ENCODE measurements at regions not wholly inside any gene's neighbourhood (a gene's known extent, or its start where the extent isn't known, plus 50 kb on each side); places are given as distances from the start of the nearest gene placed in this dataset.

GRCh38 chr14:51455041-51455835 lies 196.5 kb upstream of the FRMD6 start:
- H3K4me3 Mint-ChIP-seq: no peak overlapping the region
- H3K4me1 Mint-ChIP-seq: peaks cover 13% of the 10 kb centered on the region
- TF ChIP-seq CTCF (IDR thresholded peaks at IDR 0.05; ENCODE audit: unreplicated experiment in 3 of 3): no peak
- H3K27ac Mint-ChIP-seq: peak overlapping the region in 1 of 3 experiments; percentile 2
- H3K27me3 Mint-ChIP-seq (ENCODE audit: low read depth): peaks cover 4% of the 10 kb centered on the region
- no peaks in the 10 kb centered on the region for H3K36me3 Mint-ChIP-seq (ENCODE audit: low read depth)
- H3K9me3 Mint-ChIP-seq: peaks cover 3% of the 10 kb centered on the region

GRCh38 chr14:51457843-51458562 lies 193.7 kb upstream of the FRMD6 start:
- Mint-ChIP-seq H3K9me3 (peaks cover 3% of the 10 kb centered on the region), H3K4me1 (peaks cover 13% of the 10 kb centered on the region), H3K27ac (no peak overlapping the region), H3K4me3 (no peak overlapping the region), H3K27me3 (ENCODE audit: low read depth) (peaks cover 4% of the 10 kb centered on the region), H3K36me3 (ENCODE audit: low read depth) (no peaks in the 10 kb centered on the region)
- TF ChIP-seq CTCF (IDR thresholded peaks at IDR 0.05; ENCODE audit: unreplicated experiment in 3 of 3): no peak

- H3K36me3 Mint-ChIP-seq (ENCODE audit: low read depth): no peaks in the 10 kb centered on the region
- peaks cover 3% of the 10 kb centered on the region for H3K9me3 Mint-ChIP-seq
- H3K27ac Mint-ChIP-seq: no peak overlapping the region
- H3K27me3 Mint-ChIP-seq (ENCODE audit: low read depth): peaks cover 4% of the 10 kb centered on the region
- no peak overlapping the region for H3K4me3 Mint-ChIP-seq
- H3K4me1 Mint-ChIP-seq: peaks cover 13% of the 10 kb centered on the region
- no peak for TF ChIP-seq CTCF (IDR thresholded peaks at IDR 0.05; ENCODE audit: unreplicated experiment in 3 of 3)
These were observed 193.2 kb upstream of the FRMD6 start for GRCh38 chr14:51458563-51458955.

- H3K9me3 Mint-ChIP-seq: peaks cover 3% of the 10 kb centered on the region
- peaks cover 8% of the 10 kb centered on the region for H3K4me1 Mint-ChIP-seq
- TF ChIP-seq CTCF (IDR thresholded peaks at IDR 0.05; ENCODE audit: unreplicated experiment in 3 of 3): no peak
- no peaks in the 10 kb centered on the region for H3K36me3 Mint-ChIP-seq (ENCODE audit: low read depth)
- H3K27ac Mint-ChIP-seq: no peak overlapping the region
- H3K27me3 Mint-ChIP-seq (ENCODE audit: low read depth): peaks cover 4% of the 10 kb centered on the region
- no peak overlapping the region for H3K4me3 Mint-ChIP-seq
These were observed 191.7 kb upstream of the FRMD6 start for GRCh38 chr14:51460011-51460410.

- Mint-ChIP-seq H3K9me3 (peaks cover 4% of the 10 kb centered on the region), H3K27me3 (ENCODE audit: low read depth) (no peaks in the 10 kb centered on the region), H3K36me3 (ENCODE audit: low read depth) (no peaks in the 10 kb centered on the region), H3K27ac (no peak overlapping the region), H3K4me3 (no peak overlapping the region), H3K4me1 (no peaks in the 10 kb centered on the region)
- no peak for TF ChIP-seq CTCF (IDR thresholded peaks at IDR 0.05; ENCODE audit: unreplicated experiment in 3 of 3)
These were observed 189.5 kb upstream of the FRMD6 start for GRCh38 chr14:51462182-51462581.

Data from nephron (organoid).